VCaP (cell line): ENCODE measurements at regions not wholly inside any gene's neighbourhood (a gene's known extent, or its start where the extent isn't known, plus 50 kb on each side); places are given as distances from the start of the nearest gene placed in this dataset.
"Not testable (repeated sequence)": the region's sequence is repeated elsewhere in the genome, so short reads cannot be mapped to it uniquely, and the experiment has no call there.

ENCODE experiments used
- H3K27ac ChIP-seq: fragments of 450-650 bp; 2 replicates; pipeline ENCODE4 v1.5.1; 2017
- TF ChIP-seq, protein P1 (sequence below): fragments of 450-650 bp; conservative IDR thresholded peaks from 2 replicates; pipeline ENCODE4 v1.5.1; 2017; ENCODE audit warnings: mild to moderate bottlenecking, moderate library complexity

DNA sequence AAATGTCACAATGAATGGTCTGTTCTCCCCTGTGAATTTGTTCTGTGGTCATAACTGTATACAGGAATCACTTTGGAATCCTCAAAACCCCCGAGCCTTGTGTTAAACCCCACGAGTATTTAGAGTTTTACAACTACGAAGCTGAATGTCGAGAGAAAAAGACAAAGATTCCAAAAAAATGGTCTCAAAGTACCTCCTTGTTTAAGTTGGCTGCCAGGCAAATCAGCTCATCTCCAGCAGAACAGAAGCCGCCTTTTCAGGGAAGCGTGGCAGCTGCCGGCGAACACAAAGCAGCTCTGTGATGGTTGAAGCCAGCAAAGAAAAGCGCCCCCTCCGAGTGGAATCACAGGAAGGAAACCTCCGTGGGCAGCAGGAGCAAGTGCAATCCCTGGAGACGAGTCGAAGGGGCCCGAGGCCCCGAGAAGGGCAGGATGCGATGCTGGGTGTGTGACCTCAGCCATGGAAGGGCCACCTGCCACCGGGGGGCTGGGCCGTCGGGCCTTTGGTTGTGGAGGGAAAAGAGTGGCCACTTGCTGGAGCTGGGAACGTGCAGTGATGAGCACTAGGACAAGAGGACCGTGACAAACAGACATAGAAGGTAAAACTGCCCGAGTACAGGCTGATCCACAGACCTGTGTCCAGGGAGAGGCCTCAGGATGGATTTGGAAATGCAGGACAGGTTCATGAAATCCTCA, 706.4 kb downstream of the SEMA5A start:
- TF ChIP-seq, protein P1, sequence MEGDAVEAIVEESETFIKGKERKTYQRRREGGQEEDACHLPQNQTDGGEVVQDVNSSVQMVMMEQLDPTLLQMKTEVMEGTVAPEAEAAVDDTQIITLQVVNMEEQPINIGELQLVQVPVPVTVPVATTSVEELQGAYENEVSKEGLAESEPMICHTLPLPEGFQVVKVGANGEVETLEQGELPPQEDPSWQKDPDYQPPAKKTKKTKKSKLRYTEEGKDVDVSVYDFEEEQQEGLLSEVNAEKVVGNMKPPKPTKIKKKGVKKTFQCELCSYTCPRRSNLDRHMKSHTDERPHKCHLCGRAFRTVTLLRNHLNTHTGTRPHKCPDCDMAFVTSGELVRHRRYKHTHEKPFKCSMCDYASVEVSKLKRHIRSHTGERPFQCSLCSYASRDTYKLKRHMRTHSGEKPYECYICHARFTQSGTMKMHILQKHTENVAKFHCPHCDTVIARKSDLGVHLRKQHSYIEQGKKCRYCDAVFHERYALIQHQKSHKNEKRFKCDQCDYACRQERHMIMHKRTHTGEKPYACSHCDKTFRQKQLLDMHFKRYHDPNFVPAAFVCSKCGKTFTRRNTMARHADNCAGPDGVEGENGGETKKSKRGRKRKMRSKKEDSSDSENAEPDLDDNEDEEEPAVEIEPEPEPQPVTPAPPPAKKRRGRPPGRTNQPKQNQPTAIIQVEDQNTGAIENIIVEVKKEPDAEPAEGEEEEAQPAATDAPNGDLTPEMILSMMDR: no peak

DNA sequence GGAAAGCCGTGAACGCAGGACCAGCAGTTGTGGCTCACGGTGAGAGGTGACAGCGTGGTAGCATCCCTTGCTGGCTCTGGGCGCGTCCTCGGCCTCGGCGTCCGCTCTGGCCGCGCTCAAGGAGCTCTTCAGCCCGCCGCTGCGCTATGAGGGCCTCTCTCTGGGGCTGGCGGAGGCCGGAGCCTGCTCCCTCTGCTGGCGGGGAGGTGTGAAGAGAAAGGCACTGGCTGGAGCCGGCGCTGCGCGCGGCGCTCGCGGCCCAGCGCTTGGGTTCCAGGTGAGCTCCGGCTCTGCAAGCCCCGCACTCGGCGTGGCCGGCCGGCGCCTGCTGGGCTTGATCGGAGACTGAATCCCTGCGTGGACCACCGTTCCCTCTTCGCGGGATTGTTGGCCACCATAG, 705.6 kb downstream of the SEMA5A start:
- TF ChIP-seq, protein P1: no peak
- no peak overlapping the region for H3K27ac ChIP-seq

More for the DNA sequence above, 706.4 kb downstream of the SEMA5A start:
- no peak overlapping the region for H3K27ac ChIP-seq

DNA sequence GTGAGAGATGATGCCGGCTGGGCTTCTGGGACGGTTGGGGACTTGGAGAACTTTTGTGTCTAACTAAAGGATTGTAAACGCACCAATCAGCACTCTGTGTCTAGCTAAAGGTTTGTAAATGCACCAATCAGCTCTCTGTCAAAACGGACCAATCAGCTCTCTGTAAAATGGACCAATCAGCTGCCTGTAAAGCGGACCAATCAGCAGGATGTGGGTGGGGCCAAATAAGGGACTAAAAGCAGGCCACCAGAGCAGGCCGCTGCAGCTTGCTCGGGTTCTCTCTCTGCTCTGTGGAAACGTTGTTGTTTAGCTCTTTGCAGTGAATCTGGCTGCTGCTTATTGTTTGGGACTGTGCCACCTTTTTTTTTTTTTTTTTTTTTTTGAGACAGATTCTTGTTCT, 705.1 kb downstream of the SEMA5A start:
- H3K27ac ChIP-seq: not testable (repeated sequence)

DNA sequence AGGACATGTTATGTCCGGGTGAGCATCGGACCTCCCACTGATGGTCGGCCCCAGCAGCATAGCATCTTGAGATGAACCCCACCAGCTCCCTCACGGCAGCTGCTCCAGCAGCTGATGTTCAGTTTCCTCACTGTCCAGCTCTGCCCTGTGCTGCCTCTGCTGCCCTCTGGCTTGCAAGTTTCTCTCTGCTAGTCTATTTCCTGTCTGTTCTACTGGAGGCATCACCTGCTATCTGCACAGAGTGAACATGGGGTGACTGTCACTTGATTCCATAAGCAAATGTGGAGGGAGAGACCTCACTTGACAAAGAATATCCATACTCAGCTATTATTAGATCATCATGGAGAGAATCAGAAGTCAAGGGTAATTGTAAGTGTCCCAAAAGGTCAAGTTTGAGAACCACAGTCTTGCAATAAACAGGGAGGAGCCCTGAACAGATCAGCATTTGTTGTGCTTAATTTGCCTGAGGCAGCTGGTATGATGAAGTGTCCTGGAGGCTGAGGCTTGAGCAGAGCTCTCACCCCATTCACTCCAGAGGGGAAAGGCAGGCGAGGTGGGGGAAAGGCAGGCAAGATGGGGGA, 702.8 kb downstream of the SEMA5A start:
- TF ChIP-seq, protein P1: peak; percentile 32
- H3K27ac ChIP-seq: no peak overlapping the region

DNA sequence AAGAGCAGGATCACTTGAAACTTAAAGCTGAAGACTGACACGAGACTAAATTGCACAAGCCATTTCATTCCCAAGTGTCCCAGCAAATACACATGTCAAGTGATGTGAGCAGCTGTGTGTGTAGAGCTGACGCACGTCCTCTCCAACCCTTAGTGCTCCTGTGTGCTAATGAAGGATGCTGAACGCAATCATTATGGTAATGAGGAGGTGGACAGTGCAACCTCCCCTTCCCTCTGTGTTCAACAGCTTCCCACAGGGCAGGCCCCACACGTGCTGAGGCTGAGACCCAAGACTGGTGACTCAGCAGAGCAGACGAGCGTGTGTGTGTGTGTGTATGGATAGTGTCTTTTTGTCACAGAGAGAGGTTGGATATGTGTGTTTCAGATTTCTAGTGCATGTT, 702.1 kb downstream of the SEMA5A start:
- no peak overlapping the region for H3K27ac ChIP-seq

DNA sequence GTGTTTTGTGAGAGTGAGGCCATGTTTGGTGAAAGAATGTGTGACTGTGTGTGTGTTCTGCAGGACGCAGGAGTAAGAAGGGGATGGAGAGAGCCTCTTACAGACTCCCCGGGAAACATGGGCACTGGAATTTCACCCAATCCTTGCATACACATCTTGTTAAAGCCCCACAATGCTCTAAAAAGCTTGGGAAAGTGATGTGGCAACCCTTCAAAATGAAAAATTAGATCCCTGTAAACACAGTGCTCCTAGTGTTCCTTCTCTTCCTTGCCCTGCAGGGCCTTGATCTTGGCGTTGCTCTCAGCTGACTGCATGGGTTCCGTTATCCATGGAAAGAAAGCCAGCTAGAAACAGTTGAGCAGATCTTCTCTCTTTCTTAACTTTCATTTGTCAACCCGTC, 701.7 kb downstream of the SEMA5A start:
- TF ChIP-seq, protein P1: no peak

More for the DNA sequence above, 702.1 kb downstream of the SEMA5A start:
- TF ChIP-seq, protein P1: no peak

DNA sequence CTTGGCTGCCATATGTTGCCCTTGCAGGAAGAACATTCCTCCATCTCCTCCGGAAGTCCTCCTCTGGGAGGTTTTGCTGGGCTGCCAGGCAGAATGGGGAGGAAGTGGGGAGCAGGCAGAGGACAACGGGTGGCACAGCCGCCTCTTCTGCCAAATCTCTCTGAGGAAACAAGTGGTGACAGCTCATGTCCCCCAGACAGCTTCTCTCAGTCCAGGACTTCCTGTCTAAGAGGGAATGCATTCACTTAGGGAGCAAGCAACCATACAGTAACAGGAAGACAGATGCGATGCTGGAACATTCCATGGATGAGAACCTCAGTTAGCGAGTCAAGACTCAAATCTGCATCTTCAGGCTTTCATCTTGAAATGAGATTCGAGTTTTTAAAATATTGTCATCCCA, 701.0 kb downstream of the SEMA5A start:
- TF ChIP-seq, protein P1: no peak
- H3K27ac ChIP-seq: no peak overlapping the region

More for the DNA sequence above, 701.7 kb downstream of the SEMA5A start:
- no peak overlapping the region for H3K27ac ChIP-seq

DNA sequence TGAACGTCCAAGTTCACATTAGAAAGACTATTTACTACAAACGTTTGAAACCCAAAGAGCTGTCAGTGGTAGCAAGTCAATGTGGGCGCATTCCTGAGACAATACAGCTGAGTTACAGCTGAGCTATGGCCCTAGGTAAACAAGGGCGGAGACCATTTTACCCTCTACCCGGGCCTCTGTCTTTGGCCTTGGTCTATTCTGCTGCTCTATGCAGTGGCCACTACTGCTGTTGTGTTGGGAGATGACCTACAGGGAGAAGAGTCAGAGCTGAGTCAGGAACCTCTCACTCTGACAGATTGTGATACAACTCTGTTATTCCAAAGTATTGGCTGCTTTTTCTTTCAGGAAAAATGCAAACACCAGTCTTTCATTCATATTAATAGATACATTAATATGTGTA, 700.6 kb downstream of the SEMA5A start:
- H3K27ac ChIP-seq: no peak overlapping the region
- TF ChIP-seq, protein P1: no peak
